ENCODE measurements at regions not wholly inside any gene's neighbourhood (a gene's known extent, or its start where the extent isn't known, plus 50 kb on each side); places are given as distances from the start of the nearest gene placed in this dataset.

GRCh38 chr2:239579524-239580198, 178.8 kb upstream of the HDAC4 start:
- no peak for DNase-seq

GRCh38 chr2:239579081-239579480, 178.3 kb upstream of the HDAC4 start:
- no peak for DNase-seq

GRCh38 chr2:239578381-239578780, 177.6 kb upstream of the HDAC4 start:
- no peak for DNase-seq

GRCh38 chr2:239577935-239578334, 177.1 kb upstream of the HDAC4 start:
- DNase-seq, result no peak

- DNase-seq, result no peak
Observed at GRCh38 chr2:239576784-239577685, 176.2 kb upstream of the HDAC4 start.

GRCh38 chr2:239575931-239576445, 175.2 kb upstream of the HDAC4 start:
- no peak for DNase-seq

- DNase-seq, result no peak
Observed at GRCh38 chr2:239574434-239575156, 173.8 kb upstream of the HDAC4 start.

- DNase-seq, result no peak
Observed at GRCh38 chr2:239574054-239574433, 173.2 kb upstream of the HDAC4 start.

- no peak for DNase-seq
Observed at GRCh38 chr2:239570971-239571520, 170.2 kb upstream of the HDAC4 start.

- DNase-seq, result no peak
Observed at GRCh38 chr2:239570216-239570925, 169.6 kb upstream of the HDAC4 start.

GRCh38 chr2:239569401-239570090, 168.7 kb upstream of the HDAC4 start:
- no peak for DNase-seq

GRCh38 chr2:239568601-239569000, 167.8 kb upstream of the HDAC4 start:
- no peak for DNase-seq

- DNase-seq, result no peak
Observed at GRCh38 chr2:239567786-239568185, 167.0 kb upstream of the HDAC4 start.

- DNase-seq, result no peak
Observed at GRCh38 chr2:239566995-239567568, 166.3 kb upstream of the HDAC4 start.

- no peak for DNase-seq
Observed at GRCh38 chr2:239566162-239566994, 165.6 kb upstream of the HDAC4 start.

GRCh38 chr2:239564587-239564986, 163.8 kb upstream of the HDAC4 start:
- no peak for DNase-seq

GRCh38 chr2:239563561-239563960, 162.7 kb upstream of the HDAC4 start:
- no peak for DNase-seq

GRCh38 chr2:239561446-239562001, 160.7 kb upstream of the HDAC4 start:
- DNase-seq, result no peak

GRCh38 chr2:239559417-239560261, 158.8 kb upstream of the HDAC4 start:
- no peak for DNase-seq
